SK-N-SH (cell line): ENCODE measurements at regions not wholly inside any gene's neighbourhood (a gene's known extent, or its start where the extent isn't known, plus 50 kb on each side); places are given as distances from the start of the nearest gene placed in this dataset.

Source experiments
- CTCF ChIA-PET: fragments of 300-600, 350-600 bp; formaldehyde crosslinking; extraction: SDS; loops from one replicate; lab custom pipeline; 2021; lab: Yijun Ruan, JAX
- POLR2A ChIA-PET: fragments of 350-600 bp; sonication (Branson Sonifier 250); formaldehyde crosslinking; extraction: SDS; loops from one replicate; lab custom pipeline; 2020; ENCODE audit warnings: antibody characterized with exemption, inconsistent platforms; lab: Yijun Ruan, JAX
- DNase-seq: peaks from one replicate; pipeline ENCODE4 v3.0.0; 2012
- H2AFZ ChIP-seq: fragments of 200-600 bp; sonication (generic); 2 replicates; pipeline ENCODE4 v1.8.1; 2016; ENCODE audit warnings: antibody characterized with exemption, mild to moderate bottlenecking, low read depth
- H3F3A ChIP-seq: fragments of 200-600 bp; sonication (generic); replicated peaks from 2 replicates; pipeline ENCODE3; 2016; ENCODE audit warnings: antibody characterized with exemption, mild to moderate bottlenecking; ENCODE audit not compliant: insufficient read depth
- H3K27ac ChIP-seq, 2 experiments: fragments of 200-500 bp in 1 of 2; fragments of 200-600 bp in 1 of 2; sonication (Bioruptor generic) in 1 of 2; sonication (generic), shearing (Covaris generic) in 1 of 2; 2 replicates each; pipeline versions ENCODE4 v1.5.1 to v1.6.1; 2014 to 2016; ENCODE audit warnings: low read depth in 2 of 2, inconsistent platforms in 1 of 2, low read length in 1 of 2, mild to moderate bottlenecking in 1 of 2, mixed read lengths in 1 of 2
- H3K27me3 ChIP-seq: fragments of 200-600 bp; sonication (generic), shearing (Covaris generic); 2 replicates; pipeline ENCODE4 v1.6.1; 2016; ENCODE audit warnings: mixed run types; ENCODE audit not compliant: insufficient read depth
- H3K36me3 ChIP-seq, 2 experiments: fragments of 200-500 bp in 1 of 2; fragments of 200-600 bp in 1 of 2; sonication (Bioruptor generic) in 1 of 2; sonication (generic) in 1 of 2; replicated peaks in 1 of 2; 2 replicates each; pipeline versions ENCODE3 to v1.5.1; 2014 to 2016; ENCODE audit warnings: low read length in 1 of 2, mild to moderate bottlenecking in 1 of 2; ENCODE audit not compliant: insufficient read depth in 2 of 2, control insufficient read depth in 1 of 2
- H3K4me1 ChIP-seq, 2 experiments: fragments of 200-500 bp in 1 of 2; fragments of 200-600 bp in 1 of 2; sonication (Bioruptor generic) in 1 of 2; sonication (generic), shearing (Covaris generic) in 1 of 2; 2 replicates each; pipeline versions ENCODE4 v1.5.1 to v1.6.1; 2014 to 2016; ENCODE audit warnings: low read depth in 1 of 2, low read length in 1 of 2, mixed run types in 1 of 2; ENCODE audit not compliant: insufficient read depth in 2 of 2, control insufficient read depth in 1 of 2
- H3K4me2 ChIP-seq: fragments of 200-600 bp; sonication (generic), shearing (Covaris generic); 2 replicates; pipeline ENCODE4 v1.6.1; 2017; ENCODE audit warnings: mixed run types
- H3K4me3 ChIP-seq, 2 experiments: fragments of 200-500 bp in 1 of 2; fragments of 200-600 bp in 1 of 2; sonication (Bioruptor generic) in 1 of 2; sonication (generic), shearing (Covaris generic) in 1 of 2; 2 replicates each; pipeline versions ENCODE4 v1.5.1 to v1.8.1; 2014 to 2016; ENCODE audit warnings: low read depth in 2 of 2, inconsistent platforms in 1 of 2, low read length in 1 of 2, mild to moderate bottlenecking in 1 of 2, mixed read lengths in 1 of 2, moderate library complexity in 1 of 2
- H3K79me2 ChIP-seq: fragments of 200-600 bp; sonication (generic); 2 replicates; pipeline ENCODE4 v1.8.1; 2017; ENCODE audit warnings: mild to moderate bottlenecking; ENCODE audit not compliant: insufficient read depth
- H3K9ac ChIP-seq: fragments of 200-600 bp; sonication (generic); 2 replicates; pipeline ENCODE4 v1.6.1; 2017; ENCODE audit warnings: mixed run types
- H3K9me2 ChIP-seq: fragments of 200-600 bp; sonication (generic); 2 replicates; pipeline ENCODE4 v1.6.1; 2017; ENCODE audit warnings: mixed run types
- H3K9me3 ChIP-seq: fragments of 200-600 bp; sonication (generic); 2 replicates; pipeline ENCODE4 v1.6.1; 2017; ENCODE audit warnings: mixed run types, mild to moderate bottlenecking, moderate library complexity
- H4K20me1 ChIP-seq: fragments of 200-600 bp; sonication (generic); 2 replicates; pipeline ENCODE4 v1.6.1; 2017; ENCODE audit warnings: mild to moderate bottlenecking, mixed run types; ENCODE audit not compliant: insufficient read depth
- CHD2 ChIP-seq: fragments of 150-350 bp; IDR thresholded peaks from 2 replicates; pipeline ENCODE4 v1.6.1; 2018; ENCODE audit warnings: low read length; ENCODE audit not compliant: partially characterized antibody
- FOSL2 ChIP-seq: IDR thresholded peaks from 2 replicates; pipeline ENCODE4 v1.4.0; 2012; ENCODE audit warnings: low read depth, mild to moderate bottlenecking, moderate library complexity, borderline replicate concordance
- RCOR1 ChIP-seq: fragments of 150-350 bp; IDR thresholded peaks from 2 replicates; pipeline ENCODE4 v1.6.1; 2017; ENCODE audit warnings: antibody characterized with exemption, low read length
- SIN3A ChIP-seq: IDR thresholded peaks from 2 replicates; pipeline ENCODE4 v1.6.1; 2012; ENCODE audit warnings: low read depth, mild to moderate bottlenecking, low read length, moderate library complexity, borderline replicate concordance
- TEAD4 ChIP-seq: IDR thresholded peaks from 2 replicates; pipeline ENCODE4 v1.4.0; 2012; ENCODE audit warnings: mild to moderate bottlenecking, borderline replicate concordance; ENCODE audit not compliant: insufficient read depth
- WGBS: methylation state at CpG from one replicate; pipeline ENCODE4 v1.1.6; 2017; ENCODE audit warnings: low lambda C conversion rate; 5-methylcytosine and 5-hydroxymethylcytosine counted together
- TF ChIP-seq, protein P1 (sequence below): IDR thresholded peaks from 2 replicates; pipeline ENCODE4 v1.6.1; 2012; ENCODE audit warnings: mild to moderate bottlenecking, low read depth, low read length, moderate library complexity
- TF ChIP-seq, protein P2 (sequence below): IDR thresholded peaks from 2 replicates; pipeline ENCODE4; 2012

DNA sequence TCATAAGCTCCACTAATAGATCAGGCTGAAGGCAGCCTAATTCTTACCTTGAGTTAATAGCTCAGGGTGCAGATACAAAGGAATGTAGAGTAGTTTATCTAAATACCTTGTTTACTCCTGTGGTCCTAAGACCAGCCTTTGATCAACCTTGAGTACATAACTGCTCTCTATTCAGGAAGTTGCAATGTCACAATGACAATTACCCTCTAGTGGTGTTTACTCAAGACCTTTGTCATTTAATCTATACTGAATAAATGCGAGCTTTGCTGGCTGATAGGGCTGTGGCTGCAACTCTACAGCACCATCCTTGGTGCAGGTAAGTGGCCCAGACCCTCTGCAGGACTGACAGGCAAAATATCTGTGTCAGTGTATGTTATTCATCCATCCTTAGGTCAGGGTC, 282.7 kb downstream of the ATXN7L3B start:
- no peaks in the 10 kb centered on the region for H3K9me3 ChIP-seq
- H4K20me1 ChIP-seq: no peaks in the 10 kb centered on the region
- CTCF ChIA-PET: no interaction called here
- H2AFZ ChIP-seq: no peak overlapping the region
- WGBS: 0% methylated on average over 1 of the region's 1 CpG
- no peak for TF ChIP-seq CHD2
- TF ChIP-seq, all 33 proteins: peak for 0
- H3K9me2 ChIP-seq: no peaks in the 10 kb centered on the region
- H3K4me2 ChIP-seq: no peak overlapping the region
- no peak for DNase-seq
- no peak overlapping the region for H3K9ac ChIP-seq
- H3K4me1 ChIP-seq: no peaks in the 10 kb centered on the region; a peak in 1 of 4 replicates
- H3K27ac ChIP-seq: no peak overlapping the region
- H3K79me2 ChIP-seq: no peaks in the 10 kb centered on the region
- POLR2A ChIA-PET: no interaction called here
- no peaks in the 10 kb centered on the region for H3F3A ChIP-seq
- H3K4me3 ChIP-seq: no peak overlapping the region
- H3K36me3 ChIP-seq: no peaks in the 10 kb centered on the region
- no peaks in the 10 kb centered on the region for H3K27me3 ChIP-seq

DNA sequence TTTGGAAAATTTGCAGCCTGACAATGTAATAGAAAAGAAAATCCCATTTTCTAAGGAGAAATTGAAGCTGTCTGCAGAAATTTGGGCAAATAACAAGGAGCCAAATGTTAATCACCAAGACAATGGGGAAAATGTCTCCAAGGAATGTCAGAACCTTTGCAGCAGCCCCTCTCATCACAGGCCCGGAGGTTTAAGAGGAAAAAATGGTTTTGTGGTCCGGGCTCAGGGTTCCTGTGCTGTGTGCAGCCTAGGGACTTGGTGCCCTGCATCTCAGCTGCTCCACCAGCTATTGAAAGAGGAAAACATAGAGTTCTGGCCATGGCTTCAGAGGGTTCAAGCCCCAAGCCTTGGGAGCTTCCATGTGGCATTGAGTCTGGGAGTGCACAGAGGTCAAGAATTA, 298.9 kb downstream of the ATXN7L3B start:
- WGBS: 6% methylated on average over 2 of the region's 2 CpGs

More for the DNA sequence above, 298.9 kb downstream of the ATXN7L3B start:
- Histone ChIP-seq H3K4me3 (no peak overlapping the region), H4K20me1 (no peaks in the 10 kb centered on the region), H3F3A (no peaks in the 10 kb centered on the region), H3K9me3 (no peaks in the 10 kb centered on the region), H3K4me2 (no peak overlapping the region), H2AFZ (no peak overlapping the region), H3K36me3 (no peaks in the 10 kb centered on the region), H3K79me2 (no peaks in the 10 kb centered on the region), H3K9ac (no peak overlapping the region), H3K27ac (no peak overlapping the region), H3K27me3 (no peaks in the 10 kb centered on the region), H3K4me1 (no peaks in the 10 kb centered on the region), H3K9me2 (no peaks in the 10 kb centered on the region)
- ChIA-PET POLR2A (no interaction called here), CTCF (no interaction called here)
- TF ChIP-seq, protein P1, sequence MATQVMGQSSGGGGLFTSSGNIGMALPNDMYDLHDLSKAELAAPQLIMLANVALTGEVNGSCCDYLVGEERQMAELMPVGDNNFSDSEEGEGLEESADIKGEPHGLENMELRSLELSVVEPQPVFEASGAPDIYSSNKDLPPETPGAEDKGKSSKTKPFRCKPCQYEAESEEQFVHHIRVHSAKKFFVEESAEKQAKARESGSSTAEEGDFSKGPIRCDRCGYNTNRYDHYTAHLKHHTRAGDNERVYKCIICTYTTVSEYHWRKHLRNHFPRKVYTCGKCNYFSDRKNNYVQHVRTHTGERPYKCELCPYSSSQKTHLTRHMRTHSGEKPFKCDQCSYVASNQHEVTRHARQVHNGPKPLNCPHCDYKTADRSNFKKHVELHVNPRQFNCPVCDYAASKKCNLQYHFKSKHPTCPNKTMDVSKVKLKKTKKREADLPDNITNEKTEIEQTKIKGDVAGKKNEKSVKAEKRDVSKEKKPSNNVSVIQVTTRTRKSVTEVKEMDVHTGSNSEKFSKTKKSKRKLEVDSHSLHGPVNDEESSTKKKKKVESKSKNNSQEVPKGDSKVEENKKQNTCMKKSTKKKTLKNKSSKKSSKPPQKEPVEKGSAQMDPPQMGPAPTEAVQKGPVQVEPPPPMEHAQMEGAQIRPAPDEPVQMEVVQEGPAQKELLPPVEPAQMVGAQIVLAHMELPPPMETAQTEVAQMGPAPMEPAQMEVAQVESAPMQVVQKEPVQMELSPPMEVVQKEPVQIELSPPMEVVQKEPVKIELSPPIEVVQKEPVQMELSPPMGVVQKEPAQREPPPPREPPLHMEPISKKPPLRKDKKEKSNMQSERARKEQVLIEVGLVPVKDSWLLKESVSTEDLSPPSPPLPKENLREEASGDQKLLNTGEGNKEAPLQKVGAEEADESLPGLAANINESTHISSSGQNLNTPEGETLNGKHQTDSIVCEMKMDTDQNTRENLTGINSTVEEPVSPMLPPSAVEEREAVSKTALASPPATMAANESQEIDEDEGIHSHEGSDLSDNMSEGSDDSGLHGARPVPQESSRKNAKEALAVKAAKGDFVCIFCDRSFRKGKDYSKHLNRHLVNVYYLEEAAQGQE: no peak
- no peak for TF ChIP-seq TEAD4
- TF ChIP-seq, protein P2, sequence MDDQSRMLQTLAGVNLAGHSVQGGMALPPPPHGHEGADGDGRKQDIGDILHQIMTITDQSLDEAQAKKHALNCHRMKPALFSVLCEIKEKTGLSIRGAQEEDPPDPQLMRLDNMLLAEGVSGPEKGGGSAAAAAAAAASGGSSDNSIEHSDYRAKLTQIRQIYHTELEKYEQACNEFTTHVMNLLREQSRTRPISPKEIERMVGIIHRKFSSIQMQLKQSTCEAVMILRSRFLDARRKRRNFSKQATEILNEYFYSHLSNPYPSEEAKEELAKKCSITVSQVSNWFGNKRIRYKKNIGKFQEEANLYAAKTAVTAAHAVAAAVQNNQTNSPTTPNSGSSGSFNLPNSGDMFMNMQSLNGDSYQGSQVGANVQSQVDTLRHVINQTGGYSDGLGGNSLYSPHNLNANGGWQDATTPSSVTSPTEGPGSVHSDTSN: no peak
- TF ChIP-seq SIN3A: no peak
- no peak for TF ChIP-seq FOSL2
- TF ChIP-seq RCOR1: no peak
- DNase-seq: no peak
